T-helper 2 cell treated with Interferon-gamma antibody and Interleukin-4, amounts not matched to agents 5 μg/mL and 100 μg/mL, for 36 hours (primary cell): ENCODE measurements at regions not wholly inside any gene's neighbourhood (a gene's known extent, or its start where the extent isn't known, plus 50 kb on each side); places are given as distances from the start of the nearest gene placed in this dataset.

Experiments
- DNase-seq: peaks from one replicate; pipeline ENCODE4 v3.0.0; 2021; ENCODE audit warnings: low spot score
- H3K27ac Mint-ChIP-seq: one replicate; pipeline ENCODE4 v1.8.0; 2021; ENCODE audit warnings: mild to moderate bottlenecking, mixed read lengths
- H3K27me3 Mint-ChIP-seq: one replicate; pipeline ENCODE4 v1.8.0; 2021; ENCODE audit warnings: low read depth, mixed read lengths
- H3K36me3 Mint-ChIP-seq: one replicate; pipeline ENCODE4 v1.8.0; 2021; ENCODE audit warnings: low read depth, mixed read lengths
- H3K4me1 Mint-ChIP-seq: one replicate; pipeline ENCODE4 v1.8.0; 2021; ENCODE audit warnings: low read depth, mixed read lengths
- H3K4me3 Mint-ChIP-seq: one replicate; pipeline ENCODE4 v1.8.0; 2022; ENCODE audit warnings: mild to moderate bottlenecking, moderate library complexity, mixed read lengths
- H3K9me3 Mint-ChIP-seq: one replicate; pipeline ENCODE4 v1.8.0; 2021; ENCODE audit warnings: mixed read lengths

DNA sequence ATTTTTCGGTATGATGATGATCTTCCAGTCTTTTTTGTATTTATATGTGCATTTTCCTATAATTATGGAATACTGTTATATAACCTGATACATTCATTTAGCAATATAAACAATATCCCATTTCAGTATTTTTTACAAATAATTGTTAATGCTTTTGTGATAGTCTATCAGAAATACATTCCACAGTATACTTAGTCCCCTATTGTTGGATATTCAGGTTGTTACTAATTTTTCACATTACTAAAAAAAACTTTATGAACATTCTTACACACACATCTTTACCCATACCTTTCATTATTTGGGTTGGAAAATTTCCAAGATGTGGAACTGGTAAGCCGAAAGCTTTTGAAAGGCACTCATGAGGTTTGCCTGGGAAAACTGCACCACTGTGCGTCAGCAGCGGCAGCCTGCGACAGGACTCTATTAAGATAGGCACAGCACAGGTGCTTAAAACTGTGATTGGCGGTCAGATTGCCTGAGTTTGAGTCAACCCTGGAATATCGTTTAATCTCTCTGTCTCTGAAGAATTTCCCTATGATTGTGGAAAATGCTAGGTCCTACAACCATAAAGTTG, 147.5 kb upstream of the ERCC6L2 start:
- no peak overlapping the region for H3K4me3 Mint-ChIP-seq
- no peak for DNase-seq
- peaks cover 24% of the 10 kb centered on the region for H3K4me1 Mint-ChIP-seq
- peaks cover 22% of the 10 kb centered on the region for H3K27me3 Mint-ChIP-seq
- H3K27ac Mint-ChIP-seq, result no peak overlapping the region
- peaks cover 23% of the 10 kb centered on the region for H3K9me3 Mint-ChIP-seq
- peaks cover 11% of the 10 kb centered on the region for H3K36me3 Mint-ChIP-seq

DNA sequence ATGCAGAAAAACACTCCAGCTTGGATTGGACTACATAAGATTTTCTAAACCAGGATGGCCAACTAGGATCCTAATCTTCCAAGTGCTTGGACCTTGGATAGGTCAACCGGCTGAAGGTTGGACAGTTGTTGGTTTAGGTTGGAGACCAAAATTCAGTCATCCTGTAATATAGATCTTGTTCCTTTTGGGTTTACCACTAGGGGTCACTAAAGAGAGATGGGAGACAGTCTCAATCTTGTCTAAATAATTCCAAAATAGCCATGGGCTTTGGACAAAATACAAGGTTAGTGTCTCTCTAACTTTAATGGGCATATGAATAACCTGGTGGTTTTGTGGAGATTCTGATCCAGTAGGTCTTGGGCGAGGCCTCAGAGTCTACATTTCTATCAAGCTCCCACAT, 148.7 kb upstream of the ERCC6L2 start:
- Mint-ChIP-seq H3K27me3 (peaks cover 20% of the 10 kb centered on the region), H3K9me3 (peaks cover 31% of the 10 kb centered on the region), H3K4me1 (peaks cover 24% of the 10 kb centered on the region), H3K36me3 (peaks cover 11% of the 10 kb centered on the region), H3K27ac (no peak overlapping the region), H3K4me3 (no peak overlapping the region)
- no peak for DNase-seq

DNA sequence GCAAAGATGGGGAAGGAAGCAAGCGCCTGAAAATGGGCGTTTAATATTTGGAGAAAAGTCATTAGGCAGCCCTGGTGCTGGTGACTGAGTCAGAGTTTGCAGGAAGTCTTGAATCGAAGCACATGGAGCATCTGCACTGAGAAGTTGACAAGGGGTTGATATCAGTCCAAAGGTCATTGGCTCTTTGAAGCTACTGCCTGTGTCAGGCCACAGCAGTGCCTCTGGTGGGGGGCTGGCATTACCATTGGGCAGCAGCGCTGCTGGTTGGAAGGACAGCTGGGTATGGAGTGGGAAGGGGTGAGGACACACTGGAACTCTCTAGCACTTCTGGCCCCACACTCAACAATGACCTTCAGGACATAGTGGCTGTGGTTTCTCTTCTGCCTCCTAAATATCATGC, 150.4 kb upstream of the ERCC6L2 start:
- Mint-ChIP-seq H3K36me3 (peaks cover 11% of the 10 kb centered on the region), H3K4me3 (no peak overlapping the region), H3K4me1 (peaks cover 24% of the 10 kb centered on the region), H3K9me3 (peaks cover 33% of the 10 kb centered on the region), H3K27ac (peak overlapping the region; percentile 63), H3K27me3 (peaks cover 27% of the 10 kb centered on the region)
- no peak for DNase-seq

DNA sequence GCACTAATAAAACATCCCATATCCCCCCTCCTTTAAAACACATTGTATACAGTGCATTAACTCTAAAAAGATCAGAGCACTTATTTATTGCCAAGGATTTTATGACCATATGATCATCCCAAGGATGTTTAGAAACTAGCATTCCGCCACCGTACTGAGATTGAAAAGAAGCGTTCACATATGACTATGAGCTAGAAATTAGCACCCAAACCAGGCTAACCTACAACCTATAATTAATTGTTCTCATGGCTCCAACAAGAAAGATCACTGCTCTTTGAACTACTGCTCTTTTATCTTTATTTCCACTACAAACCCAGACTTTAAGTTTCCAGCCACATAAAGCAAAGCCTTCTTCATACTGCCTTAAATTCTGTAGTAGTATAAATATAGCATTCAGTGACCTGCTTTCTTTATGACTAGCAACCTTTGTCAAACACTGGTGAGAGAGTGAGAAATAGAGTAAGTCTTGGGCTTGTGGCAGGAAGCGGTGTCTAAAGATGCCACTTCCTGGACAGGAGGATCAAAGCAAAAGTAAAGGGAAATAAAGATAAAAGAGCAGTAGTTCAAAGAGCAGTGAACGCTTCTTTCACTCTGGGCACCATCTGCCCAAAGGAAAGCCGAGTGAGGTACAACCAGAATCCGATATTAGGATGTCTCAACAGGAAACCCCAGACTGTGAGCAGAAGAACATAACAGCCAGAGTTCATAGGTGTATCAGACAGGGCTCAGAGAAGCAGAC, 151.1 kb upstream of the ERCC6L2 start:
- H3K4me1 Mint-ChIP-seq, result peaks cover 24% of the 10 kb centered on the region
- H3K9me3 Mint-ChIP-seq, result peaks cover 33% of the 10 kb centered on the region
- DNase-seq, result peak; percentile 83

DNA sequence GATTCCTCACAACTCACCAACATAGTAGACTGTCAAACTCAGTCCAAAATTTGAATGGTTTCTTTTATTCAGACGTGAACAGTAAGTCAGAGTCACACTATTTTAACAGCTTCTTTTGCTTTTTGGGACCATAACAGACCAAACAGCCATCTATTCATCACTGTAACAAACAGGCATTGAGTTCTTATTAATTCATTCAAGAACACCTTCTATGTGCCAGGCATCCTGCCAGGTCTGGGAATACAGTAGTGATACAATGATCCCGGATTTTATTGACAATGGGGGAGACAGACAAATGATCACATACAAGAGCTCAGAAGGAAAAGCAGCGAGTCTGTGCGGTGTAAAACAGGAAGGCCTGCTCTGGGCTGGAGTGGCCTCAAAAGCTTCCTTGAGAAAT, 153.3 kb upstream of the ERCC6L2 start:
- H3K27me3 Mint-ChIP-seq, result peaks cover 27% of the 10 kb centered on the region
- H3K27ac Mint-ChIP-seq, result no peak overlapping the region
- peaks cover 20% of the 10 kb centered on the region for H3K4me1 Mint-ChIP-seq
- DNase-seq, result no peak
- H3K9me3 Mint-ChIP-seq, result peaks cover 46% of the 10 kb centered on the region
- peaks cover 11% of the 10 kb centered on the region for H3K36me3 Mint-ChIP-seq
- H3K4me3 Mint-ChIP-seq, result no peak overlapping the region

More for the DNA sequence above, 151.1 kb upstream of the ERCC6L2 start:
- peaks cover 11% of the 10 kb centered on the region for H3K36me3 Mint-ChIP-seq
- H3K27me3 Mint-ChIP-seq, result peaks cover 27% of the 10 kb centered on the region
- peak overlapping the region; percentile 66 for H3K4me3 Mint-ChIP-seq
- H3K27ac Mint-ChIP-seq, result peak overlapping the region; percentile 63

DNA sequence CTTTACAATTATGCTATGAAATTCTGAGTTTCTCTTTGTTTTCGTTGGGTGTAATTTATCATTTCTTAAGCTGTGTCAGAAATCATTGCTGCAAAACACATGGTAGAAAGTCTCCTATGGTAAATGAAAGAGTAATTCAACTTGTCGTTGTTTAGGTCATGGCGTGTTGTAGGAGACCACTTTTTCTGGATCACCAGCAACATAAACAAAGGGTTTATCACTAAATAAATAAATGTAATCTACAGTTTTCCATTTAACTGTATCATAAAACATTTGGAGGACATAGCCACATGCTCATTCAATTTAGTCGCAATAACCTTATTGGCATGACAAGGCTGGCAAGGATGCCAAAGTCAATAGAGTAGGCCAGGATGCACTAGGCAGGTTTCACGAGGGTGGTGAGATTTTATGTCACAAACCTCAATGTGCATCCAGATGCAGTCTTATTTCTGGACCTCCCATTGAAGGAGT, 154.4 kb upstream of the ERCC6L2 start:
- no peak for DNase-seq
- Mint-ChIP-seq H3K36me3 (peaks cover 11% of the 10 kb centered on the region), H3K4me3 (no peak overlapping the region), H3K9me3 (peaks cover 54% of the 10 kb centered on the region), H3K27me3 (peaks cover 27% of the 10 kb centered on the region), H3K27ac (no peak overlapping the region), H3K4me1 (peaks cover 19% of the 10 kb centered on the region)

DNA sequence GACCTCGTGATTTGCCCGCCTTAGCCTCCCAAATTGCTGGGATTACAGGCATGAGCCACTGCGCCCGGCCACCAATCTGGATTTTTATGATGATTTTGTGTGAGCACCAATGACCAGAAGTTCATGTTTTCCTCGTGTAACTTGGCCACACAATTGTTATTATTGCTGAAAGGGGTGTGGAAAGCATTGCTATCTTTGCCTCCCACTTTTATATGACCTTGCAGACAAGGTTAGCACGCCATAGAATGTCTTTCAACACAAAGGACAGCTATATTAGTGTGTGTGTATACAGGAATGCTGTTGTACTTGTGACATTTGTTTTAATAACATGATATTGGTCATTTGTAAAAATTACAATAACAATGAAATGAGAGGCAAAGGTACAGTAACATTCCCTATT, 155.0 kb upstream of the ERCC6L2 start:
- no peak overlapping the region for H3K4me3 Mint-ChIP-seq
- no peak for DNase-seq
- peaks cover 54% of the 10 kb centered on the region for H3K9me3 Mint-ChIP-seq
- no peak overlapping the region for H3K27ac Mint-ChIP-seq
- peaks cover 17% of the 10 kb centered on the region for H3K4me1 Mint-ChIP-seq
- H3K36me3 Mint-ChIP-seq, result peaks cover 8% of the 10 kb centered on the region
- H3K27me3 Mint-ChIP-seq, result peaks cover 26% of the 10 kb centered on the region

DNA sequence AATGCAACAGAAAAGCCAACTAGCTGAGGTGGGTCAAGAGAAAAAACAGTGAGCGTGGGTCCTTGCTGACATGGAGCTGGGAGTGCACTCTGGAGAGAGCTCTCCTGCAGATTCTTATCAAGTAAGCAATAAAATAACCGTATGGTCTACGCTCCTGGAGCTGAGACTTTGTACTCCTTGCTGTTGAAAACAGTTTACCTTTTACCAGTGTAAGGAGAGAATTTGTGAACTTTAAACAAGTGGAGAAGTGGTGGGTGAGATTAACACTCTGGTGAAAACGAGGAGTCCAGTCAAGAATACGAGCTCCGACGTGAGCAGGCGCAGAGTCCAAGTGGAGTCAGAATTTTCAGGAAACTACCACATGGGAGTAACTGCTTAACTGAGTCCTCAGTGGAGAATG, 156.1 kb upstream of the ERCC6L2 start:
- H3K4me3 Mint-ChIP-seq, result no peak overlapping the region
- peaks cover 25% of the 10 kb centered on the region for H3K27me3 Mint-ChIP-seq
- peaks cover 47% of the 10 kb centered on the region for H3K9me3 Mint-ChIP-seq
- H3K27ac Mint-ChIP-seq, result no peak overlapping the region
- no peak for DNase-seq
- H3K36me3 Mint-ChIP-seq, result peaks cover 8% of the 10 kb centered on the region
- H3K4me1 Mint-ChIP-seq, result peaks cover 7% of the 10 kb centered on the region

DNA sequence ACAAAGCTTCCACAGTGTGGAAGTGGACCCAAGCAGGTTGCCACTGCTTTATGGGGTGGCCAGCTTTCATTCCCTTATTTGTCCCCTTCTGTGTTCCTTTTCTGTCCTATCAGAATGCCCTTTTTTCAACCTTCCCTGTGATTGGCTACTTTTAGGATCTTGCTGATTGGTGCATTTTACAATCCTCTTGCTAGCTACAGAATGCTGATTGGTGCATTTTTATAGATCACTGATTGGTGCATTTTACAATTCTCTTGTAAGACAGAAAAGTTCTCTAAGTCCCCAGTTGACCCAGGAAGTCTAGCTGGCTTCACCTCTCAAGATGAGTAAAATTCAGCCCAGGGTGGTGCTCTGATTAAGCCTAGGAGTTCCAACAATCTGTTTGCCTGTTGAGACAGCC, 157.2 kb upstream of the ERCC6L2 start:
- Mint-ChIP-seq H3K9me3 (peaks cover 42% of the 10 kb centered on the region), H3K27me3 (peaks cover 23% of the 10 kb centered on the region), H3K4me1 (no peaks in the 10 kb centered on the region), H3K4me3 (no peak overlapping the region), H3K27ac (no peak overlapping the region), H3K36me3 (peaks cover 4% of the 10 kb centered on the region)
- no peak for DNase-seq

DNA sequence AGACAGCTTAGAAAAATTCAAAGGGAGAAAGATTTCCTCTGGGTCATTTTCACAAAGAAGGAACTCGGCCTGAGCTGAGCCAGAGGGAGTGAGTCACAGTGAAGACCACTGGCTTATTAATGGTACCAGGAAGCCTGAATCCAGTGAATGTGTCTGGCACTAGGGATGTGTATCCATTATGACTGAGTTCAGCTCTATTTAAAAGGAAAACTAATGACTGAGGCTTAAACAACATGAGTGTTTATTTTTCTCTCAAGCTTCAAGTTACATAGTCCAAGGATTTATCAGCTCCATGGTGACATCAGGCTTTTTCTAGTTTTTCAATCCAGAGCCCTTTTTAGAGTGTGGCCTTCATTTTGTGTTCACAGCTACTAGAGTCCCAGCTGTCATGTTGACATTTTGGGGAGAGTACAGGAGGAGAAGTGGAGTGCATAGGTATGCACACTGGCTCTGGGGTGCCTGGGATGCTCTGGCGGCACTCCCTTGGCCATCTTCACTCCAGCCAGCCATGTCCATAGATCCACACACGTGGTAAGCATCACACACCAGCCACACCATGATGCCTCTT, 159.5 kb upstream of the ERCC6L2 start:
- no peak overlapping the region for H3K4me3 Mint-ChIP-seq
- H3K9me3 Mint-ChIP-seq, result peaks cover 33% of the 10 kb centered on the region
- H3K27me3 Mint-ChIP-seq, result peaks cover 10% of the 10 kb centered on the region
- no peak for DNase-seq
- H3K36me3 Mint-ChIP-seq, result peaks cover 4% of the 10 kb centered on the region
- H3K4me1 Mint-ChIP-seq, result no peaks in the 10 kb centered on the region
- no peak overlapping the region for H3K27ac Mint-ChIP-seq

DNA sequence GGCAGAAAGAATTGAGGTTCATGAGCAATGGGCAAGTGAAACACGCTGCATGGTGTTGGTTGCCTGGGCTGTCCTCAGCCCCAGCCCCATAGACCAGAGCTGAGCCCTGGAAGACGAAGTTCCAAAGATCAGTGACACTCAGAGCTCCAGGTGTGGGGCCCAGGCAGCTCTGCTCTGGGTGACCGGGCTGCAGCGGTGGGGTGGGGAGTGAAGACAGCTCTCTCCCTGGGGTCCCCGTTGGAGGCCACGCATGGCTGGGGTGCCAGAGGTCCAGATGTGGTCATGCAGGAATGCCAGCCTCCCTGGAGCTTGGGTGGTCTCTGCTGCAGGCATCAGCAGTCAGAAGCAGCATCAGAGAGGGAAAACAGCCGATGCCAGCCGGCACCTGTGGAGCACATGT, 165.0 kb upstream of the ERCC6L2 start:
- H3K4me1 Mint-ChIP-seq, result no peaks in the 10 kb centered on the region
- no peak overlapping the region for H3K4me3 Mint-ChIP-seq
- H3K9me3 Mint-ChIP-seq, result peaks cover 7% of the 10 kb centered on the region
- DNase-seq, result no peak
- H3K27me3 Mint-ChIP-seq, result peaks cover 15% of the 10 kb centered on the region
- H3K27ac Mint-ChIP-seq, result no peak overlapping the region
- peaks cover 3% of the 10 kb centered on the region for H3K36me3 Mint-ChIP-seq

DNA sequence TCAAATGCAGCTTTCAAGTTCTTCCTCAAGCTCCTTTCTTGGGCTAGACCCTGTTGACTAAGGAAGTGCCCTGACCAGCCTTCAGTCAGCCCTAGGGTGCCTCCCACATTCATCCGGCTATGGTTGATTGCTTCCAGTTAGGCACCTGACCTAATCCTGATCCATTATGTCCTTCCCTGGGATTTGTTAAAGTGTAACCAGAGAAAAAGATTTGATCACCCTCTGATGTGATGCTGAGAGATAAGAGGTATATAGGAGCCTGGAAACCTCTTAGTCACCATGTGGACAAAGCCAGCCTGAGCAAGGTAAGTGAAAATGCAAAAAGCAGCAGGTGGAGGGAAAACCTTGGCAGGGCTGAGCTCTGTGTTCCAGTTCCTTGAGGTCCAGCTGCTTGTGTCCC, 178.8 kb upstream of the ERCC6L2 start:
- H3K9me3 Mint-ChIP-seq, result peaks cover 14% of the 10 kb centered on the region
- no peak overlapping the region for H3K27ac Mint-ChIP-seq
- no peak for DNase-seq
- no peak overlapping the region for H3K4me3 Mint-ChIP-seq
- no peaks in the 10 kb centered on the region for H3K4me1 Mint-ChIP-seq
- H3K27me3 Mint-ChIP-seq, result peaks cover 11% of the 10 kb centered on the region
- no peaks in the 10 kb centered on the region for H3K36me3 Mint-ChIP-seq

DNA sequence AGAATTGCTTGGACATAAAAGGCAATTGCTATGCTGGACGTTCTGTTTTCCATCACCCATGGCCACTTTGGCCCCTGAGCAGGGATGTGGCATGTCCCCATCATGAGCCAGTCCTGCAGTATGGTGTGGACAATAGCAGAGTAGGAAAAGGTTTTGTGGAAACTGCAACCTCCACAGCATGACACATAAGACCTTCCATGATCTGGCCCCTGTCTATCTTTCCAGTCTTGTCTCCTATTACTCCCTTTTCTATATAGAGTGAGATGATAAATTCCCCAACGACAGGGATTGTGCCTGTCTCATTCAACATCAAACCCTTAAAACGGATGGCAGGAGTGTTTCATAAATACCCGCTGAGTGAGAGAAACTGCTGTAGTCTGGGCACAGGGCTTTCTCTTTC, 174.7 kb upstream of the PTCH1 start:
- no peak for DNase-seq
- peaks cover 14% of the 10 kb centered on the region for H3K27me3 Mint-ChIP-seq
- H3K9me3 Mint-ChIP-seq, result peaks cover 11% of the 10 kb centered on the region
- H3K36me3 Mint-ChIP-seq, result no peaks in the 10 kb centered on the region
- H3K4me1 Mint-ChIP-seq, result no peaks in the 10 kb centered on the region
- H3K4me3 Mint-ChIP-seq, result no peak overlapping the region
- no peak overlapping the region for H3K27ac Mint-ChIP-seq

DNA sequence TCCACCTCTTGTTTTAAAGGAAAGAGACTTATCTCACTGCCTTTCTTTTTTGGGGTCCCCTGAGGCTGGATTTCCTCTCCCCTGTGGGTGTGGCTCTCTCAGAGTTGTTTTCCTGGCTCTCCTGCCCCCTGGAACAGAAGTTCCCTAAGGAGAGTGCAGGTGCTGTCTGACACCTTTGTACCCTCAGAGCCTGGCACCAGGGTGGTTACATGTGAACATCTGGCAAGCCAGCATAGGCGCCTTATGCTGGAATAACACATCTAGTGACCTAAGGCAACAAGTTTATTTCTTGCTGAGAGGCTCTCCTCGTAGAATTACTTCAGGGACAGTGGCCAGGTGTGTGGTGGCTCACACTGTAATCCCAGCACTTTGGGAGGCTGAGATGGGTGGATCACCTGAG, 172.9 kb upstream of the PTCH1 start:
- Mint-ChIP-seq H3K9me3 (peaks cover 4% of the 10 kb centered on the region), H3K36me3 (no peaks in the 10 kb centered on the region), H3K4me1 (no peaks in the 10 kb centered on the region), H3K27ac (no peak overlapping the region), H3K4me3 (no peak overlapping the region), H3K27me3 (peaks cover 12% of the 10 kb centered on the region)
- no peak for DNase-seq
